Activated CD4-positive, alpha-beta memory T cell treated with anti-CD3 and anti-CD28 coated beads, Interleukin-2, amount 10 ng/mL, durations not matched to agents 7 days and 5 days (primary cell): ENCODE measurements at regions not wholly inside any gene's neighbourhood (a gene's known extent, or its start where the extent isn't known, plus 50 kb on each side); places are given as distances from the start of the nearest gene placed in this dataset.

Source experiments
- CTCF ChIA-PET: fragments of 350-600 bp; sonication (Branson Sonifier 250); formaldehyde crosslinking; loops from one replicate; lab custom pipeline; 2021; ENCODE audit warnings: antibody characterized with exemption, inconsistent platforms; lab: Charles Lee
- POLR2A ChIA-PET: fragments of 350-600 bp; sonication (Branson Sonifier 250); formaldehyde crosslinking; loops from one replicate; lab custom pipeline; 2021; ENCODE audit warnings: antibody characterized with exemption; lab: Charles Lee
- DNase-seq: peaks from one replicate; pipeline ENCODE4 v3.0.0-alpha.2; 2020
- H3K27ac Mint-ChIP-seq: one replicate; pipeline ENCODE4 v1.8.0; 2021; ENCODE audit warnings: mild to moderate bottlenecking, mixed read lengths
- H3K27me3 Mint-ChIP-seq: one replicate; pipeline ENCODE4 v1.8.0; 2021; ENCODE audit warnings: mixed read lengths
- H3K36me3 Mint-ChIP-seq: one replicate; pipeline ENCODE4 v1.8.0; 2021; ENCODE audit warnings: low read depth, mixed read lengths
- H3K4me1 Mint-ChIP-seq: one replicate; pipeline ENCODE4 v1.8.0; 2021; ENCODE audit warnings: mixed read lengths
- H3K4me3 Mint-ChIP-seq: one replicate; pipeline ENCODE4 v1.8.0; 2021; ENCODE audit warnings: mild to moderate bottlenecking, mixed read lengths
- H3K9me3 Mint-ChIP-seq: one replicate; pipeline ENCODE4 v1.8.0; 2021; ENCODE audit warnings: mixed read lengths

- Mint-ChIP-seq H3K27me3 (peaks cover 19% of the 10 kb centered on the region), H3K4me1 (peaks cover 7% of the 10 kb centered on the region), H3K4me3 (no peak overlapping the region), H3K27ac (no peak overlapping the region), H3K36me3 (no peaks in the 10 kb centered on the region), H3K9me3 (no peaks in the 10 kb centered on the region)
- DNase-seq: no peak
- POLR2A ChIA-PET: no interaction called here
- CTCF ChIA-PET: no interaction called here
Measured at GRCh38 chr13:30032263-30032662, 181.8 kb upstream of the UBL3 start.

- ChIA-PET CTCF (no interaction called here), POLR2A (no interaction called here)
- no peak for DNase-seq
- Mint-ChIP-seq H3K9me3 (no peaks in the 10 kb centered on the region), H3K27ac (no peak overlapping the region), H3K27me3 (peaks cover 18% of the 10 kb centered on the region), H3K4me3 (no peak overlapping the region), H3K36me3 (no peaks in the 10 kb centered on the region), H3K4me1 (peaks cover 7% of the 10 kb centered on the region)
Measured at GRCh38 chr13:30031488-30031887, 181.1 kb upstream of the UBL3 start.

- Mint-ChIP-seq H3K4me3 (no peak overlapping the region), H3K4me1 (peaks cover 7% of the 10 kb centered on the region), H3K36me3 (no peaks in the 10 kb centered on the region), H3K9me3 (no peaks in the 10 kb centered on the region), H3K27ac (no peak overlapping the region), H3K27me3 (peaks cover 15% of the 10 kb centered on the region)
- no peak for DNase-seq
- POLR2A ChIA-PET: no interaction called here
- CTCF ChIA-PET: no interaction called here
Measured at GRCh38 chr13:30030141-30030750, 179.8 kb upstream of the UBL3 start.

GRCh38 chr13:30027569-30028455 is 177.4 kb upstream of the UBL3 start:
- Mint-ChIP-seq H3K4me3 (no peak overlapping the region), H3K27ac (no peak overlapping the region), H3K27me3 (peaks cover 3% of the 10 kb centered on the region), H3K9me3 (no peaks in the 10 kb centered on the region), H3K36me3 (no peaks in the 10 kb centered on the region), H3K4me1 (no peaks in the 10 kb centered on the region)
- ChIA-PET CTCF (interaction anchor here (0.9 kb wide), 1 partner anchor 85 kb away, joined by 3 read pairs; no protein-coding TSS in a partner anchor), POLR2A (interaction anchor here (0.9 kb wide), 1 partner anchor 92 kb away, joined by 3 read pairs; no protein-coding TSS in a partner anchor)
- DNase-seq: no peak

- Mint-ChIP-seq H3K9me3 (no peaks in the 10 kb centered on the region), H3K27me3 (no peaks in the 10 kb centered on the region), H3K4me3 (no peak overlapping the region), H3K36me3 (no peaks in the 10 kb centered on the region), H3K27ac (no peak overlapping the region), H3K4me1 (no peaks in the 10 kb centered on the region)
- POLR2A ChIA-PET: no interaction called here
- no peak for DNase-seq
- CTCF ChIA-PET: no interaction called here
Measured at GRCh38 chr13:30026909-30027308, 176.5 kb upstream of the UBL3 start.

- H3K27me3 Mint-ChIP-seq: no peaks in the 10 kb centered on the region
- CTCF ChIA-PET: interaction anchor here (1.4 kb wide), 1 partner anchor 86 kb away, joined by 3 read pairs; no protein-coding TSS in a partner anchor
- H3K27ac Mint-ChIP-seq: no peak overlapping the region
- no peak for DNase-seq
- H3K9me3 Mint-ChIP-seq: no peaks in the 10 kb centered on the region
- H3K4me3 Mint-ChIP-seq: no peak overlapping the region
- POLR2A ChIA-PET: no interaction called here
- H3K4me1 Mint-ChIP-seq: no peaks in the 10 kb centered on the region
- H3K36me3 Mint-ChIP-seq: no peaks in the 10 kb centered on the region
Measured at GRCh38 chr13:30026093-30026492, 175.7 kb upstream of the UBL3 start.

- Mint-ChIP-seq H3K4me1 (no peaks in the 10 kb centered on the region), H3K9me3 (no peaks in the 10 kb centered on the region), H3K36me3 (no peaks in the 10 kb centered on the region), H3K27me3 (peaks cover 2% of the 10 kb centered on the region), H3K27ac (no peak overlapping the region), H3K4me3 (no peak overlapping the region)
- no peak for DNase-seq
- ChIA-PET CTCF (interaction anchor here (1.4 kb wide), 1 partner anchor 86 kb away, joined by 3 read pairs; no protein-coding TSS in a partner anchor), POLR2A (no interaction called here)
Measured at GRCh38 chr13:30025351-30025750, 174.9 kb upstream of the UBL3 start.

GRCh38 chr13:30024125-30024865 is 173.9 kb upstream of the UBL3 start:
- H3K4me1 Mint-ChIP-seq: no peaks in the 10 kb centered on the region
- H3K4me3 Mint-ChIP-seq: no peak overlapping the region
- ChIA-PET CTCF (interaction anchor here (1.4 kb wide), 1 partner anchor 87 kb away, joined by 3 read pairs; no protein-coding TSS in a partner anchor), POLR2A (no interaction called here)
- no peaks in the 10 kb centered on the region for H3K9me3 Mint-ChIP-seq
- no peak for DNase-seq
- no peaks in the 10 kb centered on the region for H3K36me3 Mint-ChIP-seq
- peaks cover 6% of the 10 kb centered on the region for H3K27me3 Mint-ChIP-seq
- H3K27ac Mint-ChIP-seq: no peak overlapping the region

- no peaks in the 10 kb centered on the region for H3K36me3 Mint-ChIP-seq
- peaks cover 6% of the 10 kb centered on the region for H3K27me3 Mint-ChIP-seq
Measured at GRCh38 chr13:30023196-30023895, 172.9 kb upstream of the UBL3 start.

GRCh38 chr13:30022796-30023195 is 172.4 kb upstream of the UBL3 start:
- CTCF ChIA-PET: no interaction called here
- no peaks in the 10 kb centered on the region for H3K9me3 Mint-ChIP-seq

More at GRCh38 chr13:30023196-30023895, 172.9 kb upstream of the UBL3 start:
- POLR2A ChIA-PET: no interaction called here
- H3K4me1 Mint-ChIP-seq: no peaks in the 10 kb centered on the region
- no peak for DNase-seq
- H3K9me3 Mint-ChIP-seq: no peaks in the 10 kb centered on the region
- H3K27ac Mint-ChIP-seq: no peak overlapping the region
- CTCF ChIA-PET: no interaction called here
- H3K4me3 Mint-ChIP-seq: no peak overlapping the region

GRCh38 chr13:30022256-30022655 is 171.8 kb upstream of the UBL3 start:
- CTCF ChIA-PET: no interaction called here
- Mint-ChIP-seq H3K36me3 (no peaks in the 10 kb centered on the region), H3K4me3 (no peak overlapping the region), H3K27me3 (peaks cover 6% of the 10 kb centered on the region), H3K4me1 (no peaks in the 10 kb centered on the region), H3K27ac (no peak overlapping the region), H3K9me3 (no peaks in the 10 kb centered on the region)
- POLR2A ChIA-PET: no interaction called here
- DNase-seq: no peak

More at GRCh38 chr13:30022796-30023195, 172.4 kb upstream of the UBL3 start:
- DNase-seq: no peak
- H3K4me1 Mint-ChIP-seq: no peaks in the 10 kb centered on the region
- H3K4me3 Mint-ChIP-seq: no peak overlapping the region
- peaks cover 6% of the 10 kb centered on the region for H3K27me3 Mint-ChIP-seq
- no peaks in the 10 kb centered on the region for H3K36me3 Mint-ChIP-seq
- no peak overlapping the region for H3K27ac Mint-ChIP-seq
- POLR2A ChIA-PET: no interaction called here

GRCh38 chr13:30021611-30022010 is 171.2 kb upstream of the UBL3 start:
- no peak for DNase-seq
- no peaks in the 10 kb centered on the region for H3K4me1 Mint-ChIP-seq
- no peak overlapping the region for H3K4me3 Mint-ChIP-seq
- ChIA-PET POLR2A (no interaction called here), CTCF (no interaction called here)
- peaks cover 6% of the 10 kb centered on the region for H3K27me3 Mint-ChIP-seq
- no peaks in the 10 kb centered on the region for H3K9me3 Mint-ChIP-seq
- H3K27ac Mint-ChIP-seq: no peak overlapping the region
- no peaks in the 10 kb centered on the region for H3K36me3 Mint-ChIP-seq
